ENCODE measurements at regions not wholly inside any gene's neighbourhood (a gene's known extent, or its start where the extent isn't known, plus 50 kb on each side); places are given as distances from the start of the nearest gene placed in this dataset.

DNA sequence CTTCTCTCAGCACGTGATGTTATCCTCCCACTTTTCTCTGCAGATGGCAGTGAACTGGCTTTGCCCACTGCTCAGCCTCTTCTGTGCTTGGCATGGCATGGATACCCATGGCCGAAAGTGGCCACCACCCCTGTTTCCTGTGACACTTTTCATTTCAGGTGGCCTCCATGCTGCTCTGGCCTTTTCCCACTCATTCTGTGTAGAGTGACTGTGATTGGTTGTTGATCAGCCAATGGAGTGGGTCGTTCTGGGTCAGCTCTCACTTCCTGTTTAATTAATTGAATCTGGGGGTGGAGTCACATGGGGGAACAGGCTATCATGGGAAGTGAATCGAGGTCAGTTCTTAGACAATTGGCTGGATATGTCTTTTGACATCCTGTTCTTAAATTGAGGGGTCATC is 350.1 kb upstream of the EEF2KMT start:
- TF ChIP-seq, protein P1, sequence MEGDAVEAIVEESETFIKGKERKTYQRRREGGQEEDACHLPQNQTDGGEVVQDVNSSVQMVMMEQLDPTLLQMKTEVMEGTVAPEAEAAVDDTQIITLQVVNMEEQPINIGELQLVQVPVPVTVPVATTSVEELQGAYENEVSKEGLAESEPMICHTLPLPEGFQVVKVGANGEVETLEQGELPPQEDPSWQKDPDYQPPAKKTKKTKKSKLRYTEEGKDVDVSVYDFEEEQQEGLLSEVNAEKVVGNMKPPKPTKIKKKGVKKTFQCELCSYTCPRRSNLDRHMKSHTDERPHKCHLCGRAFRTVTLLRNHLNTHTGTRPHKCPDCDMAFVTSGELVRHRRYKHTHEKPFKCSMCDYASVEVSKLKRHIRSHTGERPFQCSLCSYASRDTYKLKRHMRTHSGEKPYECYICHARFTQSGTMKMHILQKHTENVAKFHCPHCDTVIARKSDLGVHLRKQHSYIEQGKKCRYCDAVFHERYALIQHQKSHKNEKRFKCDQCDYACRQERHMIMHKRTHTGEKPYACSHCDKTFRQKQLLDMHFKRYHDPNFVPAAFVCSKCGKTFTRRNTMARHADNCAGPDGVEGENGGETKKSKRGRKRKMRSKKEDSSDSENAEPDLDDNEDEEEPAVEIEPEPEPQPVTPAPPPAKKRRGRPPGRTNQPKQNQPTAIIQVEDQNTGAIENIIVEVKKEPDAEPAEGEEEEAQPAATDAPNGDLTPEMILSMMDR (conservative IDR thresholded peaks at IDR 0.05; ENCODE audit: low read depth in 2 of 2), result no peak
- TF ChIP-seq POLR2AphosphoS5 (IDR thresholded peaks at IDR 0.05; ENCODE audit: low read depth), result no peak
- no peak for TF ChIP-seq EZH2phosphoT487 (IDR thresholded peaks at IDR 0.05; ENCODE audit: unreplicated experiment)
- TF ChIP-seq EZH2 (IDR thresholded peaks at IDR 0.05; ENCODE audit: low read depth, unreplicated experiment), result no peak
- no peak for TF ChIP-seq ZNF114 (CRISPR knock-in tag; IDR thresholded peaks at IDR 0.05)
- TF ChIP-seq, protein P2, sequence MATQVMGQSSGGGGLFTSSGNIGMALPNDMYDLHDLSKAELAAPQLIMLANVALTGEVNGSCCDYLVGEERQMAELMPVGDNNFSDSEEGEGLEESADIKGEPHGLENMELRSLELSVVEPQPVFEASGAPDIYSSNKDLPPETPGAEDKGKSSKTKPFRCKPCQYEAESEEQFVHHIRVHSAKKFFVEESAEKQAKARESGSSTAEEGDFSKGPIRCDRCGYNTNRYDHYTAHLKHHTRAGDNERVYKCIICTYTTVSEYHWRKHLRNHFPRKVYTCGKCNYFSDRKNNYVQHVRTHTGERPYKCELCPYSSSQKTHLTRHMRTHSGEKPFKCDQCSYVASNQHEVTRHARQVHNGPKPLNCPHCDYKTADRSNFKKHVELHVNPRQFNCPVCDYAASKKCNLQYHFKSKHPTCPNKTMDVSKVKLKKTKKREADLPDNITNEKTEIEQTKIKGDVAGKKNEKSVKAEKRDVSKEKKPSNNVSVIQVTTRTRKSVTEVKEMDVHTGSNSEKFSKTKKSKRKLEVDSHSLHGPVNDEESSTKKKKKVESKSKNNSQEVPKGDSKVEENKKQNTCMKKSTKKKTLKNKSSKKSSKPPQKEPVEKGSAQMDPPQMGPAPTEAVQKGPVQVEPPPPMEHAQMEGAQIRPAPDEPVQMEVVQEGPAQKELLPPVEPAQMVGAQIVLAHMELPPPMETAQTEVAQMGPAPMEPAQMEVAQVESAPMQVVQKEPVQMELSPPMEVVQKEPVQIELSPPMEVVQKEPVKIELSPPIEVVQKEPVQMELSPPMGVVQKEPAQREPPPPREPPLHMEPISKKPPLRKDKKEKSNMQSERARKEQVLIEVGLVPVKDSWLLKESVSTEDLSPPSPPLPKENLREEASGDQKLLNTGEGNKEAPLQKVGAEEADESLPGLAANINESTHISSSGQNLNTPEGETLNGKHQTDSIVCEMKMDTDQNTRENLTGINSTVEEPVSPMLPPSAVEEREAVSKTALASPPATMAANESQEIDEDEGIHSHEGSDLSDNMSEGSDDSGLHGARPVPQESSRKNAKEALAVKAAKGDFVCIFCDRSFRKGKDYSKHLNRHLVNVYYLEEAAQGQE (IDR thresholded peaks at IDR 0.05; ENCODE audit: unreplicated experiment), result no peak
- no peak for TF ChIP-seq NANOG (IDR thresholded peaks at IDR 0.05; ENCODE audit: borderline replicate concordance)
- no peak for TF ChIP-seq JUNB (IDR thresholded peaks at IDR 0.05; ENCODE audit: unreplicated experiment)
- TF ChIP-seq CREB1 (CRISPR knock-in tag; IDR thresholded peaks at IDR 0.05; ENCODE audit: low read depth), result no peak
- no peak for TF ChIP-seq ZNF331 (CRISPR knock-in tag; IDR thresholded peaks at IDR 0.05; ENCODE audit: low read depth)
